ENCODE measurements at regions not wholly inside any gene's neighbourhood (a gene's known extent, or its start where the extent isn't known, plus 50 kb on each side); places are given as distances from the start of the nearest gene placed in this dataset.
A peak's percentile ranks its signal among the peaks of the same experiment; 100 is the strongest.

GRCh38 chr1:209491496-209491895 lies 92.0 kb upstream of the CAMK1G start:
- TF ChIP-seq CTCF (IDR thresholded peaks at IDR 0.05; ENCODE audit: borderline replicate concordance, extremely low read depth, low read length, poor library complexity, severe bottlenecking) (no peak), EZH2 (IDR thresholded peaks at IDR 0.05; ENCODE audit: borderline replicate concordance, low read depth, low read length, severe bottlenecking) (peak; percentile 22)

Data from DND-41 (cell line).